ENCODE measurements at regions not wholly inside any gene's neighbourhood (a gene's known extent, or its start where the extent isn't known, plus 50 kb on each side); places are given as distances from the start of the nearest gene placed in this dataset.

- TF ChIP-seq EZH2 (IDR thresholded peaks at IDR 0.05; ENCODE audit: borderline replicate concordance, low read depth, low read length, severe bottlenecking) (no peak), CTCF (IDR thresholded peaks at IDR 0.05; ENCODE audit: borderline replicate concordance, extremely low read depth, low read length, poor library complexity, severe bottlenecking) (no peak)
Observed at GRCh38 chr14:83779266-83779665, 1750.7 kb upstream of the FLRT2 start.

All from DND-41 (cell line).